ENCODE measurements at regions not wholly inside any gene's neighbourhood (a gene's known extent, or its start where the extent isn't known, plus 50 kb on each side); places are given as distances from the start of the nearest gene placed in this dataset.

- TF ChIP-seq CTCF (IDR thresholded peaks at IDR 0.05 in 8 of 11, conservative IDR thresholded peaks at IDR 0.05 in 3 of 11) = no peak
- TF ChIP-seq POLR2A (IDR thresholded peaks at IDR 0.05) = no peak
- no peak for TF ChIP-seq POLR2AphosphoS5 (IDR thresholded peaks at IDR 0.05)
These were observed 228.6 kb downstream of the FNDC1 start for GRCh38 chr6:159397753-159398152.

All from spleen (tissue), 7 donors.